ENCODE measurements at regions not wholly inside any gene's neighbourhood (a gene's known extent, or its start where the extent isn't known, plus 50 kb on each side); places are given as distances from the start of the nearest gene placed in this dataset.

DNA sequence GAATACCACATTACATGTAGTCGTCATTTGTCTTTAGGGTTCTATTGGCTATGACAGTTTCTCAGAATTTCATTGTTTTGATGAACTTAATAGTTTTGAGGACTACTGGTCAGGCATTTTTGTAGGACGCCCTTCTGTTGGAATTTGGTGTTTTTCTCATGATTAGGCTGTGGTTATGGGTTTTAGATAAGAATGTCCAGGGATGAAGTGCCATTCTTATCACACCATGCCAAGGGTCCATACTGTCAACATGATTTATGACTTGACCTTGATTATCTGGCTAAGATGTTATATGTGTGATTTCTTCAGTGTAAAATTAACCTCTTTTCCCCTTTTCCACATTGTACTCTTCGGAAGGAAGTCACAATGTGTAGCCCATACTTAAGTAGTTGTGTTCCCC is 135.3 kb downstream of the DIPK2A start:
- Histone ChIP-seq H3K4me2 (no peak overlapping the region), H3K9me3 (ENCODE audit: insufficient read depth, low read depth) (no peaks in the 10 kb centered on the region), H3K4me3 (no peak overlapping the region), H3K4me1 (replicated peaks; ENCODE audit: insufficient read depth) (no peaks in the 10 kb centered on the region), H3K27ac (no peak overlapping the region), H3F3A (ENCODE audit: insufficient read depth, low read depth) (no peaks in the 10 kb centered on the region), H2AFZ (no peak overlapping the region), H3K27me3 (ENCODE audit: insufficient read depth, low read depth) (no peaks in the 10 kb centered on the region), H3K79me2 (ENCODE audit: low read depth) (no peaks in the 10 kb centered on the region), H3K9me2 (ENCODE audit: insufficient read depth) (no peaks in the 10 kb centered on the region), H3K36me3 (ENCODE audit: low read depth) (no peaks in the 10 kb centered on the region), H4K20me1 (ENCODE audit: insufficient read depth) (no peaks in the 10 kb centered on the region)
- BruUV-seq (replicated peaks) = no TSS peak
- no peak for DNase-seq
- ChIA-PET POLR2A (ENCODE audit: unreplicated experiment) (no interaction called here), CTCF (no interaction called here)
- TF ChIP-seq EZH2 (IDR thresholded peaks at IDR 0.05; ENCODE audit: low read depth) = no peak
- TF ChIP-seq, protein P1, sequence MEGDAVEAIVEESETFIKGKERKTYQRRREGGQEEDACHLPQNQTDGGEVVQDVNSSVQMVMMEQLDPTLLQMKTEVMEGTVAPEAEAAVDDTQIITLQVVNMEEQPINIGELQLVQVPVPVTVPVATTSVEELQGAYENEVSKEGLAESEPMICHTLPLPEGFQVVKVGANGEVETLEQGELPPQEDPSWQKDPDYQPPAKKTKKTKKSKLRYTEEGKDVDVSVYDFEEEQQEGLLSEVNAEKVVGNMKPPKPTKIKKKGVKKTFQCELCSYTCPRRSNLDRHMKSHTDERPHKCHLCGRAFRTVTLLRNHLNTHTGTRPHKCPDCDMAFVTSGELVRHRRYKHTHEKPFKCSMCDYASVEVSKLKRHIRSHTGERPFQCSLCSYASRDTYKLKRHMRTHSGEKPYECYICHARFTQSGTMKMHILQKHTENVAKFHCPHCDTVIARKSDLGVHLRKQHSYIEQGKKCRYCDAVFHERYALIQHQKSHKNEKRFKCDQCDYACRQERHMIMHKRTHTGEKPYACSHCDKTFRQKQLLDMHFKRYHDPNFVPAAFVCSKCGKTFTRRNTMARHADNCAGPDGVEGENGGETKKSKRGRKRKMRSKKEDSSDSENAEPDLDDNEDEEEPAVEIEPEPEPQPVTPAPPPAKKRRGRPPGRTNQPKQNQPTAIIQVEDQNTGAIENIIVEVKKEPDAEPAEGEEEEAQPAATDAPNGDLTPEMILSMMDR (conservative IDR thresholded peaks at IDR 0.05) = no peak
- intact Hi-C loops (cut with micrococcal nuclease; ENCODE audit: unreplicated experiment) = no loop called here

DNA sequence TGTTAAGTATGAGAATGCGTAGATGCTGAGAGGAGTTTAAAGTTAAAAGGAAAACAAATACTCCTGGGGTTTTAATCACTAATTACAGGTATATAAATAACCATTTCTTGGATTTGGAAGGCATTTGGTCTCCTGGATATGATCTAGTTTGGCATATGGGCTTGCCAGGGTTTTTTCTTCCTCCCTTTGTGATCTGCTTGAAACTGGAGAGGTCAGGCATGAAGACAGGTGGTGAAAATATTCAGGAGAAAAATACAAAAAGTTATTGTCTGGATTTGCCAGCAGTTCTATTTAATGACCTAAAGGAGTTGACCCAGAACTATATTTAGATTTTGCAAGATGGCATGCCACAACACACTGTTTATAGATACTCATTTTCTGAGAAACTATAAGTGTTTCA is 136.3 kb downstream of the DIPK2A start:
- intact Hi-C loops (cut with micrococcal nuclease; ENCODE audit: unreplicated experiment) = no loop called here
- no peaks in the 10 kb centered on the region for H3K27me3 ChIP-seq (ENCODE audit: insufficient read depth, low read depth)
- H3K4me1 ChIP-seq (replicated peaks; ENCODE audit: insufficient read depth) = no peaks in the 10 kb centered on the region
- no peak overlapping the region for H3K4me2 ChIP-seq
- no peak for DNase-seq
- BruUV-seq (replicated peaks) = no TSS peak
- TF ChIP-seq, protein P1 (conservative IDR thresholded peaks at IDR 0.05) = no peak
- no peak for TF ChIP-seq EZH2 (IDR thresholded peaks at IDR 0.05; ENCODE audit: low read depth)
- no peaks in the 10 kb centered on the region for H4K20me1 ChIP-seq (ENCODE audit: insufficient read depth)
- ChIA-PET CTCF (no interaction called here), POLR2A (ENCODE audit: unreplicated experiment) (no interaction called here)
- H3K27ac ChIP-seq = no peak overlapping the region
- no peaks in the 10 kb centered on the region for H3F3A ChIP-seq (ENCODE audit: insufficient read depth, low read depth)
- no peak overlapping the region for H2AFZ ChIP-seq
- H3K79me2 ChIP-seq (ENCODE audit: low read depth) = no peaks in the 10 kb centered on the region
- H3K9me3 ChIP-seq (ENCODE audit: insufficient read depth, low read depth) = no peaks in the 10 kb centered on the region
- no peaks in the 10 kb centered on the region for H3K36me3 ChIP-seq (ENCODE audit: low read depth)
- no peaks in the 10 kb centered on the region for H3K9me2 ChIP-seq (ENCODE audit: insufficient read depth)
- no peak overlapping the region for H3K4me3 ChIP-seq

DNA sequence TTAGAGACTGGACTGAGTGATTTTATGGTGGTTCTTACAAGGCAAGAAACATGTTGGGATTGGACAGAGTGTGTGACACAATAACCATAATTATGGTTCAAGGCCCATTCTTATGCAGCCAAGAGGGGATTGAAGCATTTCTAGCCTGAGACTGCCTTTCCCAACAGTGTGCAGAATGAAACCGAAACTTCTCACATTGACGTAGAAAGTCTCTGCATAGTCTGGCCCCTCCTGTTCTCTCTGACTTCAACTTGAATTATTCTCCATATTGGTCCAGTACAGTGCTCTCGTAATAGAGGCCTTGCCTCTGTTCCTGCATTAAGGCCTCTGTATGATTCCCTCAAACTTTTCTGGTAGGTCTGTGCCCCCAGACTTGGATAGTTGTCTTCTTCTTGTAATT is 138.3 kb downstream of the DIPK2A start:
- Histone ChIP-seq H3F3A (ENCODE audit: insufficient read depth, low read depth) (no peaks in the 10 kb centered on the region; the same call in 1 of the 2 replicates), H3K27ac (no peak overlapping the region), H3K27me3 (ENCODE audit: insufficient read depth, low read depth) (no peaks in the 10 kb centered on the region), H3K9me2 (ENCODE audit: insufficient read depth) (no peaks in the 10 kb centered on the region), H3K79me2 (ENCODE audit: low read depth) (no peaks in the 10 kb centered on the region), H3K4me1 (replicated peaks; ENCODE audit: insufficient read depth) (no peaks in the 10 kb centered on the region; the same call in 1 of the 2 replicates), H3K4me3 (no peak overlapping the region), H3K9me3 (ENCODE audit: insufficient read depth, low read depth) (no peaks in the 10 kb centered on the region), H3K36me3 (ENCODE audit: low read depth) (no peaks in the 10 kb centered on the region), H2AFZ (no peak overlapping the region), H3K4me2 (no peak overlapping the region), H4K20me1 (ENCODE audit: insufficient read depth) (no peaks in the 10 kb centered on the region)
- no TSS peak for BruUV-seq (replicated peaks)
- ChIA-PET POLR2A (ENCODE audit: unreplicated experiment) (no interaction called here), CTCF (no interaction called here)
- intact Hi-C loops (cut with micrococcal nuclease; ENCODE audit: unreplicated experiment) = no loop called here
- no peak for TF ChIP-seq EZH2 (IDR thresholded peaks at IDR 0.05; ENCODE audit: low read depth)
- TF ChIP-seq, protein P1 (conservative IDR thresholded peaks at IDR 0.05) = no peak
- no peak for DNase-seq

Data from PC-9 (cell line).